ENCODE measurements at regions not wholly inside any gene's neighbourhood (a gene's known extent, or its start where the extent isn't known, plus 50 kb on each side); places are given as distances from the start of the nearest gene placed in this dataset.

GRCh38 chr18:78853341-78853740, 126.3 kb upstream of the SALL3 start:
- no peak for DNase-seq (ENCODE audit: low read depth in 2 of 3, low spot score in 1 of 3)

- no peak for DNase-seq (ENCODE audit: low read depth in 2 of 3, low spot score in 1 of 3)
Observed at GRCh38 chr18:78855188-78855587, 124.4 kb upstream of the SALL3 start.

GRCh38 chr18:78856569-78857313, 122.9 kb upstream of the SALL3 start:
- DNase-seq (ENCODE audit: low read depth in 2 of 3, low spot score in 1 of 3): no peak

- DNase-seq (ENCODE audit: low read depth in 2 of 3, low spot score in 1 of 3): no peak
Observed at GRCh38 chr18:78857314-78858150, 122.1 kb upstream of the SALL3 start.

GRCh38 chr18:78859686-78860085, 119.9 kb upstream of the SALL3 start:
- no peak for DNase-seq (ENCODE audit: low read depth in 2 of 3, low spot score in 1 of 3)

- no peak for DNase-seq (ENCODE audit: low read depth in 2 of 3, low spot score in 1 of 3)
Observed at GRCh38 chr18:78860117-78860516, 119.5 kb upstream of the SALL3 start.

GRCh38 chr18:78861116-78861515, 118.5 kb upstream of the SALL3 start:
- no peak for DNase-seq (ENCODE audit: low read depth in 2 of 3, low spot score in 1 of 3)

GRCh38 chr18:78861706-78862105, 117.9 kb upstream of the SALL3 start:
- no peak for DNase-seq (ENCODE audit: low read depth in 2 of 3, low spot score in 1 of 3)

- DNase-seq (ENCODE audit: low read depth in 2 of 3, low spot score in 1 of 3): no peak
Observed at GRCh38 chr18:78862395-78862794, 117.2 kb upstream of the SALL3 start.

- no peak for DNase-seq (ENCODE audit: low read depth in 2 of 3, low spot score in 1 of 3)
Observed at GRCh38 chr18:78865056-78865598, 114.5 kb upstream of the SALL3 start.

GRCh38 chr18:78865771-78866310, 113.8 kb upstream of the SALL3 start:
- no peak for DNase-seq (ENCODE audit: low read depth in 2 of 3, low spot score in 1 of 3)

GRCh38 chr18:78867131-78867530, 112.5 kb upstream of the SALL3 start:
- no peak for DNase-seq (ENCODE audit: low read depth in 2 of 3, low spot score in 1 of 3)

GRCh38 chr18:78868330-78869316, 111.0 kb upstream of the SALL3 start:
- DNase-seq (ENCODE audit: low read depth in 2 of 3, low spot score in 1 of 3): no peak

GRCh38 chr18:78871618-78872017, 108.0 kb upstream of the SALL3 start:
- DNase-seq (ENCODE audit: low read depth in 2 of 3, low spot score in 1 of 3): no peak

- no peak for DNase-seq (ENCODE audit: low read depth in 2 of 3, low spot score in 1 of 3)
Observed at GRCh38 chr18:78873926-78874500, 105.6 kb upstream of the SALL3 start.

- DNase-seq (ENCODE audit: low read depth in 2 of 3, low spot score in 1 of 3): peak; percentile 6 to 22 (median 8)
Observed at GRCh38 chr18:78875016-78875777, 104.4 kb upstream of the SALL3 start.

- DNase-seq (ENCODE audit: low read depth in 2 of 3, low spot score in 1 of 3): no peak
Observed at GRCh38 chr18:78875778-78876650, 103.6 kb upstream of the SALL3 start.

- DNase-seq (ENCODE audit: low read depth in 2 of 3, low spot score in 1 of 3): no peak
Observed at GRCh38 chr18:78876868-78877267, 102.8 kb upstream of the SALL3 start.

GRCh38 chr18:78878335-78878734, 101.3 kb upstream of the SALL3 start:
- no peak for DNase-seq (ENCODE audit: low read depth in 2 of 3, low spot score in 1 of 3)

All from stimulated activated CD4-positive, alpha-beta T cell treated with anti-CD3 and anti-CD28 coated beads, Interleukin-12 subunit alpha, Interleukin-12 subunit beta, amount 100 ng/mL, for 48 hours (primary cell).